IMR-90 (cell line): ENCODE measurements at regions not wholly inside any gene's neighbourhood (a gene's known extent, or its start where the extent isn't known, plus 50 kb on each side); places are given as distances from the start of the nearest gene placed in this dataset.

ENCODE experiments used
- ATAC-seq: fragments of 200-7000 bp; cut with Tn5 transposase; 2 replicates; pipeline ENCODE4 v1.9.1; 2020; ENCODE audit warnings: low read depth, mild to moderate bottlenecking, moderate library complexity
- BruUV-seq: library from RNA; stranded (reverse); fragments of 400-500 nt; replicated peaks from 2 replicates; lab custom pipeline; 2021; lab: Mats Ljungman, UMichigan
- CTCF ChIA-PET: fragments of 300-600 bp; formaldehyde crosslinking; extraction: SDS; loops from one replicate; lab custom pipeline; 2021; ENCODE audit warnings: antibody characterized with exemption; lab: Yijun Ruan, JAX
- POLR2A ChIA-PET: fragments of 300-600 bp; sonication (Branson Sonifier 250); formaldehyde crosslinking; loops from one replicate; lab custom pipeline; 2022; ENCODE audit warnings: antibody characterized with exemption; ENCODE audit not compliant: unreplicated experiment; lab: Charles Lee
- DNase-seq: peaks from one replicate; pipeline ENCODE4 v3.0.0; 2013
- H2AFZ ChIP-seq: replicated peaks from 2 replicates; pipeline ENCODE3; 2013; ENCODE audit warnings: low read length, mild to moderate bottlenecking; ENCODE audit not compliant: poor library complexity
- H2AK5ac ChIP-seq: 2 replicates; pipeline ENCODE4 v1.6.1; 2013; ENCODE audit warnings: low read depth, low read length, inconsistent platforms
- H2AK9ac ChIP-seq: replicated peaks from 2 replicates; pipeline ENCODE3; 2013; ENCODE audit warnings: mild to moderate bottlenecking, low read depth, low read length, moderate library complexity; ENCODE audit not compliant: poor library complexity
- H2BK120ac ChIP-seq: 2 replicates; pipeline ENCODE4 v1.6.1; 2013; ENCODE audit warnings: low read depth, low read length, inconsistent platforms
- H2BK15ac ChIP-seq: 3 replicates; pipeline ENCODE4 v1.6.1; 2013; ENCODE audit warnings: low read depth, low read length, inconsistent platforms
- H2BK20ac ChIP-seq: 2 replicates; pipeline ENCODE4 v1.6.1; 2013; ENCODE audit warnings: low read depth, mild to moderate bottlenecking, inconsistent platforms, low read length, moderate library complexity
- H2BK5ac ChIP-seq: 2 replicates; pipeline ENCODE4 v1.6.1; 2013; ENCODE audit warnings: mild to moderate bottlenecking, low read depth, low read length, inconsistent platforms; ENCODE audit not compliant: poor library complexity, severe bottlenecking
- H3K14ac ChIP-seq: replicated peaks from 2 replicates; pipeline ENCODE4 v1.6.1; 2013; ENCODE audit warnings: low read depth, low read length, inconsistent platforms
- H3K18ac ChIP-seq: 2 replicates; pipeline ENCODE4 v1.6.1; 2013; ENCODE audit warnings: low read depth, low read length, control low read depth
- H3K23ac ChIP-seq: 2 replicates; pipeline ENCODE4 v1.6.1; 2013; ENCODE audit warnings: low read depth, low read length, inconsistent platforms
- H3K27ac ChIP-seq: 2 replicates; pipeline ENCODE4 v1.5.1; 2013; ENCODE audit warnings: mild to moderate bottlenecking, control low read depth, low read length; ENCODE audit not compliant: insufficient read depth
- H3K27me3 ChIP-seq: 2 replicates; pipeline ENCODE4 v1.6.1; 2013; ENCODE audit warnings: low read length; ENCODE audit not compliant: control insufficient read depth, insufficient read depth
- H3K36me3 ChIP-seq: 2 replicates; pipeline ENCODE4 v1.6.1; 2013; ENCODE audit warnings: low read length, mixed read lengths; ENCODE audit not compliant: control insufficient read depth, insufficient read depth
- H3K4ac ChIP-seq: 2 replicates; pipeline ENCODE4 v1.6.1; 2013; ENCODE audit warnings: low read depth, low read length, inconsistent platforms
- H3K4me1 ChIP-seq: 2 replicates; pipeline ENCODE4 v1.6.1; 2013; ENCODE audit warnings: low read length, mixed read lengths; ENCODE audit not compliant: control insufficient read depth, insufficient read depth
- H3K4me2 ChIP-seq: 2 replicates; pipeline ENCODE4 v1.6.1; 2013; ENCODE audit warnings: low read depth, mild to moderate bottlenecking, control low read depth, low read length, moderate library complexity
- H3K4me3 ChIP-seq: 2 replicates; pipeline ENCODE4 v1.5.1; 2013; ENCODE audit warnings: low read depth, mild to moderate bottlenecking, control low read depth, low read length, moderate library complexity; ENCODE audit not compliant: insufficient read depth
- H3K56ac ChIP-seq: 2 replicates; pipeline ENCODE4 v1.6.1; 2013; ENCODE audit warnings: low read length, inconsistent platforms; ENCODE audit not compliant: insufficient read depth; ENCODE audit errors: extremely low read depth
- H3K79me1 ChIP-seq, 2 experiments: 2 replicates each; pipeline ENCODE4 v1.6.1; 2013; ENCODE audit warnings: low read length in 2 of 2, inconsistent platforms in 1 of 2, low read depth in 1 of 2
- H3K9ac ChIP-seq: 2 replicates; pipeline ENCODE4 v1.6.1; 2013; ENCODE audit warnings: low read depth, low read length, control low read depth
- H3K9me1 ChIP-seq: 2 replicates; pipeline ENCODE4 v1.6.1; 2013; ENCODE audit warnings: low read length, inconsistent platforms; ENCODE audit not compliant: insufficient read depth
- H3K9me3 ChIP-seq: 2 replicates; pipeline ENCODE4 v1.6.1; 2013; ENCODE audit warnings: low read length; ENCODE audit not compliant: control insufficient read depth, insufficient read depth
- H4K20me1 ChIP-seq: 2 replicates; pipeline ENCODE4 v1.6.1; 2013; ENCODE audit warnings: low read length, inconsistent platforms; ENCODE audit not compliant: insufficient read depth
- H4K5ac ChIP-seq: 2 replicates; pipeline ENCODE4 v1.6.1; 2013; ENCODE audit warnings: mild to moderate bottlenecking, low read depth, low read length, control low read depth
- H4K8ac ChIP-seq, 2 experiments: 2 replicates each; pipeline ENCODE4 v1.6.1; 2013; ENCODE audit warnings: low read depth in 2 of 2, low read length in 2 of 2, control low read depth in 1 of 2, inconsistent platforms in 1 of 2
- H4K91ac ChIP-seq: 2 replicates; pipeline ENCODE4 v1.6.1; 2013; ENCODE audit warnings: low read depth, low read length, inconsistent platforms; ENCODE audit not compliant: insufficient read depth
- CEBPB ChIP-seq: IDR thresholded peaks from 2 replicates; pipeline ENCODE4 v1.6.1; 2012; ENCODE audit warnings: low read depth, low read length, improper control_type of control experiment
- CHD1 ChIP-seq: IDR thresholded peaks from 2 replicates; pipeline ENCODE4 v1.6.1; 2012; ENCODE audit warnings: low read depth, low read length, improper control_type of control experiment
- WGBS, 2 experiments: methylation state at CpG; one replicate each; pipeline versions ENCODE4 v1.1.5 to v1.1.7; 2013; ENCODE audit warnings: missing lambda C conversion rate in 2 of 2; ENCODE audit not compliant: insufficient read length in 1 of 2; ENCODE audit errors: extremely low coverage in 2 of 2; 5-methylcytosine and 5-hydroxymethylcytosine counted together
- dilution Hi-C: fragments of 300-500 bp; cut with HindIII; formaldehyde crosslinking; loops from one replicate; pipeline ENCODE4 v1.14.3; 2018; ENCODE audit warnings: low sequenced_read_pairs; ENCODE audit not compliant: unreplicated experiment
- in situ Hi-C: fragments of 300-500 bp; cut with MboI; formaldehyde crosslinking; loops from 3 replicates; pipeline ENCODE4 v1.14.3; 2019; ENCODE audit warnings: low sequenced_read_pairs, inconsistent platforms, mixed read lengths
- intact Hi-C: fragments of 100-400 bp; cut with micrococcal nuclease; formaldehyde crosslinking; loops from 2 replicates; pipeline ENCODE4 v1.10.0; 2022

- no peak overlapping the region; the same call in 1 of the 2 replicates for H2AK5ac ChIP-seq
- H3K27me3 ChIP-seq: no peaks in the 10 kb centered on the region; the same call in 1 of the 2 replicates
- ATAC-seq (no peak), DNase-seq (no peak)
- H3K9me1 ChIP-seq: no peaks in the 10 kb centered on the region
- dilution Hi-C loops (no loop called here), intact Hi-C loops (no loop called here), in situ Hi-C loops (no loop called here)
- no peak overlapping the region for H2BK120ac ChIP-seq
- no peak overlapping the region for H4K5ac ChIP-seq
- TF ChIP-seq CHD1 (no peak), CEBPB (peak; percentile 71)
- no peak overlapping the region for H3K9ac ChIP-seq
- no peaks in the 10 kb centered on the region for H3K36me3 ChIP-seq
- H3K4me2 ChIP-seq: no peak overlapping the region
- no peak overlapping the region for H3K14ac ChIP-seq
- no peak overlapping the region for H2AFZ ChIP-seq
- no peaks in the 10 kb centered on the region; the same call in 1 of the 2 replicates for H3K9me3 ChIP-seq
- CTCF ChIA-PET: no interaction called here
- H2BK5ac ChIP-seq: no peak overlapping the region
- no peaks in the 10 kb centered on the region for H3K79me1 ChIP-seq
- no peak overlapping the region for H3K4ac ChIP-seq
- H4K8ac ChIP-seq: no peak overlapping the region
- no peak overlapping the region for H3K27ac ChIP-seq
- H4K20me1 ChIP-seq: no peaks in the 10 kb centered on the region
- H4K91ac ChIP-seq: no peak overlapping the region
- H3K18ac ChIP-seq: no peak overlapping the region
- no peaks in the 10 kb centered on the region; the same call in 1 of the 2 replicates for H3K4me1 ChIP-seq
- H2BK15ac ChIP-seq: no peak overlapping the region
- no peak overlapping the region for H2AK9ac ChIP-seq
- POLR2A ChIA-PET: no interaction called here
- H2BK20ac ChIP-seq: no peak overlapping the region
- WGBS, 2 experiments: 65% methylated on average over 2 of the region's 8 CpGs; no CpG with 5 or more reads in 1 of the 2 experiments
- H3K56ac ChIP-seq: no peak overlapping the region
- no TSS peak for BruUV-seq
- H3K4me3 ChIP-seq: no peak overlapping the region
- H3K23ac ChIP-seq: no peak overlapping the region
Observed at GRCh38 chr2:238655974-238656722, 191.7 kb upstream of the TWIST2 start.
